ENCODE measurements at regions not wholly inside any gene's neighbourhood (a gene's known extent, or its start where the extent isn't known, plus 50 kb on each side); places are given as distances from the start of the nearest gene placed in this dataset.

DNA sequence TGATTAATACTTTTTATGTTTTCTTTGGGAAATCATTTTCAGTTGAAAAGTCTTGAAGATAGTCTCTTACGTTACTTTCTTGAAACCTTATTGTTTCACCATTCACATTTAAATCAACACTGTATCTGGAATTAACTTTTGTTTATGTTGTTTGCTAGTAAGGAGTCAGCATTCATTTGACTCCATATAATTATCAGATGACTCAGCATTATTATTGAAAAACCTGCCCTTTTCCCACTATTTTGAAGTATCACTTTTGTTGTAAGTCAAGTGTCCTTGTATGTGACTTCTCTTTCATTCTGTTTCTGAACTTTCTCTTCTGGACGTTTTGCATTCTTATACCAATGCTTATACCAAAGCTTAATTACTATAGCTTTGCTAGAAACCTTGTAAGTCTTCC lies 186.1 kb upstream of the KLF12 start:
- ChIA-PET CTCF (interaction anchor here (1.6 kb wide), 1 partner anchor 9 kb away, joined by 3 read pairs; no protein-coding TSS in a partner anchor), POLR2A (no interaction called here)
- TF ChIP-seq CTCF (IDR thresholded peaks at IDR 0.05; ENCODE audit: control extremely low read depth, extremely low read depth, low read depth, missing control alignments): no peak
- no peak for DNase-seq (ENCODE audit: extremely low spot score)

DNA sequence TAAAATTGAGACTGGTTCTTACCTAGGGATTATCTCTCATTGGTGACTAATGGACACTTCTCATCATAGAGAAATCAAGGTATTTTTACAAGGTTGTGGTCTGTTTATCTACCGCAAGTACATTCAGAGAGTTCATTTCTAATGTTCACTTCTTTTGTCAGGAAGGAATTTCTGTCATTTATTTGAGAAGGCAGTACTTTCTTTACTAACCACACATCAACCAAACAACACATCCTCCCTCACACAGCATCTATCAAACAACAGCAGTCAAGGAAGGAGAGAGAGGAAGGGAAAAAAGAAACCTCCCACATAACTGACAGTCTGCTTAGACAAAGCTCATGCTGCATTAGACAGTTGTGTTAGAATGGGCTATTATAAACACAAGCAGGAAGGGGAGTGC lies 182.3 kb upstream of the KLF12 start:
- DNase-seq (ENCODE audit: extremely low spot score): no peak
- ChIA-PET CTCF (interaction anchor here (1.2 to 3.5 kb wide), 4 partner anchors 9 to 30 kb away, joined by 4 to 16 read pairs (median 12); no protein-coding TSS in a partner anchor), POLR2A (no interaction called here)
- no peak for TF ChIP-seq CTCF (IDR thresholded peaks at IDR 0.05; ENCODE audit: control extremely low read depth, extremely low read depth, low read depth, missing control alignments)

GRCh38 chr13:74306496-74306895 lies 172.3 kb upstream of the KLF12 start:
- CTCF ChIA-PET: interaction anchor here (2.4 kb wide), 1 partner anchor 11 kb away, joined by 16 read pairs; no protein-coding TSS in a partner anchor
- no peak for DNase-seq (ENCODE audit: extremely low spot score)
- POLR2A ChIA-PET: no interaction called here
- no peak for TF ChIP-seq CTCF (IDR thresholded peaks at IDR 0.05; ENCODE audit: control extremely low read depth, extremely low read depth, low read depth, missing control alignments)

DNA sequence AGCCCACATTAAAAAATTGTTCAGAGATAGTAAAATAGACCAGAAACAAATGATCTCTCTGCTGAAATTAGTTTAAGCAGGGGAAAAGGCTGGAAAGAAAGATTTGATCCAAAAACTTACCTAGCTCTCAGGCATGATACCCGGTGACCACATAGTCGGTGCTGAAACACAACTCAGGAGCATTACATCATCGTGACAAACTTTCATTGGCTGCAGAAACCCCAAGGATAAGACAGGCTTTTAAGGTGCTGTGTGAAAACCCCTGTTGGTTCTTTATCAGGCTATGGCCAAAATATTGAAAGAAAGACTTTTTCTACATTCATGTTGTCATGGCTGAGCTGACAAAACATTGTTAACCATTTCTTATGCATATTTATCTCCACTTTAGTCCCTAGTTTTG lies 171.7 kb upstream of the KLF12 start:
- ChIA-PET POLR2A (no interaction called here), CTCF (no interaction called here)
- TF ChIP-seq CTCF (IDR thresholded peaks at IDR 0.05; ENCODE audit: control extremely low read depth, extremely low read depth, low read depth, missing control alignments): no peak
- DNase-seq (ENCODE audit: extremely low spot score): no peak

- no peak for DNase-seq (ENCODE audit: extremely low spot score)
- CTCF ChIA-PET: interaction anchor here (0.9 to 2.0 kb wide), 3 partner anchors 13 to 17 kb away, joined by 3 to 6 read pairs (median 4); no protein-coding TSS in a partner anchor
- POLR2A ChIA-PET: no interaction called here
- no peak for TF ChIP-seq CTCF (IDR thresholded peaks at IDR 0.05; ENCODE audit: control extremely low read depth, extremely low read depth, low read depth, missing control alignments)
Observed at GRCh38 chr13:74301258-74301935, 167.2 kb upstream of the KLF12 start.

- CTCF ChIA-PET: interaction anchor here (1.3 to 2.0 kb wide), 2 partner anchors 13 to 16 kb away, joined by 4 to 6 read pairs; no protein-coding TSS in a partner anchor
- no peak for TF ChIP-seq CTCF (IDR thresholded peaks at IDR 0.05; ENCODE audit: control extremely low read depth, extremely low read depth, low read depth, missing control alignments)
- no peak for DNase-seq (ENCODE audit: extremely low spot score)
- POLR2A ChIA-PET: no interaction called here
Observed at GRCh38 chr13:74300162-74300561, 166.0 kb upstream of the KLF12 start.

Measured in GM10248 (cell line).